ENCODE measurements at regions not wholly inside any gene's neighbourhood (a gene's known extent, or its start where the extent isn't known, plus 50 kb on each side); places are given as distances from the start of the nearest gene placed in this dataset.

GRCh38 chr1:38600286-38600685 lies 259.3 kb downstream of the RRAGC start:
- no peak for TF ChIP-seq CTCF (IDR thresholded peaks at IDR 0.05; ENCODE audit: insufficient read depth, low read depth, low read length, missing control alignments)
- no peak overlapping the region for H3K4me3 ChIP-seq (ENCODE audit: low read length)
- DNase-seq (ENCODE audit: low read depth) = no peak

- TF ChIP-seq CTCF (IDR thresholded peaks at IDR 0.05; ENCODE audit: insufficient read depth, low read depth, low read length, missing control alignments) = no peak
- no peak overlapping the region for H3K4me3 ChIP-seq (ENCODE audit: low read length)
- DNase-seq (ENCODE audit: low read depth) = no peak
Observed at GRCh38 chr1:38598118-38598517, 261.5 kb downstream of the RRAGC start.

- DNase-seq (ENCODE audit: low read depth) = peak; percentile 81
- TF ChIP-seq CTCF (IDR thresholded peaks at IDR 0.05; ENCODE audit: insufficient read depth, low read depth, low read length, missing control alignments) = no peak
- H3K4me3 ChIP-seq (ENCODE audit: low read length) = no peak overlapping the region
Observed at GRCh38 chr1:38589036-38589435, 270.5 kb downstream of the RRAGC start.

- TF ChIP-seq CTCF (IDR thresholded peaks at IDR 0.05; ENCODE audit: insufficient read depth, low read depth, low read length, missing control alignments) = no peak
- DNase-seq (ENCODE audit: low read depth) = no peak
- H3K4me3 ChIP-seq (ENCODE audit: low read length) = no peak overlapping the region
Observed at GRCh38 chr1:38587766-38588165, 271.8 kb downstream of the RRAGC start.

- peak; percentile 74 for TF ChIP-seq CTCF (IDR thresholded peaks at IDR 0.05; ENCODE audit: insufficient read depth, low read depth, low read length, missing control alignments)
- peak; percentile 29 for DNase-seq (ENCODE audit: low read depth)
- no peak overlapping the region for H3K4me3 ChIP-seq (ENCODE audit: low read length)
Observed at GRCh38 chr1:38586993-38587646, 272.5 kb downstream of the RRAGC start.

- TF ChIP-seq CTCF (IDR thresholded peaks at IDR 0.05; ENCODE audit: insufficient read depth, low read depth, low read length, missing control alignments) = no peak
- no peak for DNase-seq (ENCODE audit: low read depth)
- H3K4me3 ChIP-seq (ENCODE audit: low read length) = no peak overlapping the region
Observed at GRCh38 chr1:38585971-38586370, 273.6 kb downstream of the RRAGC start.

GRCh38 chr1:38585460-38585859 lies 274.1 kb downstream of the RRAGC start:
- no peak for DNase-seq (ENCODE audit: low read depth)
- TF ChIP-seq CTCF (IDR thresholded peaks at IDR 0.05; ENCODE audit: insufficient read depth, low read depth, low read length, missing control alignments) = no peak
- H3K4me3 ChIP-seq (ENCODE audit: low read length) = no peak overlapping the region

All from epithelial cell of esophagus (primary cell).